HepG2 (cell line): ENCODE measurements at regions not wholly inside any gene's neighbourhood (a gene's known extent, or its start where the extent isn't known, plus 50 kb on each side); places are given as distances from the start of the nearest gene placed in this dataset.

Source experiments
- ATAC-seq: fragments of 200-7000 bp; cut with Tn5 transposase; 3 replicates; pipeline ENCODE4 v1.9.1; 2020; ENCODE audit warnings: mild to moderate bottlenecking, moderate library complexity
- BruUV-seq: library from RNA; stranded (reverse); fragments of 400-500 nt; replicated peaks from 2 replicates; lab custom pipeline; 2021; lab: Mats Ljungman, UMichigan
- CTCF ChIA-PET: fragments of 300-600 bp; formaldehyde crosslinking; extraction: SDS; loops from one replicate; lab custom pipeline; 2021; ENCODE audit warnings: low total read pairs, inconsistent platforms, low intra/inter-chr PET ratio; lab: Yijun Ruan, JAX
- POLR2A ChIA-PET: fragments of 350-600 bp; sonication (Branson Sonifier 250); formaldehyde crosslinking; loops from one replicate; lab custom pipeline; 2020; ENCODE audit warnings: antibody characterized with exemption, inconsistent platforms; lab: Yijun Ruan, JAX
- DNase-seq: peaks from one replicate; pipeline ENCODE4 v3.0.0-alpha.2; 2015; ENCODE audit warnings: low spot score
- FAIRE-seq: peaks from 3 replicates; lab custom pipeline; 2011; peaks lifted over from hg19 to GRCh38; lab: Jason Lieb, UNC
- H2AFZ ChIP-seq: one replicate; pipeline ENCODE4 v1.6.1; 2011; ENCODE audit warnings: low read length, inconsistent platforms
- H3K27ac ChIP-seq: fragments of 300-600 bp; 3 replicates; pipeline ENCODE4 v1.8.0; 2011; ENCODE audit warnings: mixed run types, mild to moderate bottlenecking, mixed read lengths, low read length, inconsistent platforms; ENCODE audit not compliant: insufficient read depth; ENCODE audit errors: extremely low read length
- H3K27me3 ChIP-seq, 2 experiments: fragments of 200-600 bp in 1 of 2; 2 replicates in 1 of 2; 3 replicates in 1 of 2; pipeline versions ENCODE4 v1.6.0 to v1.8.0; 2011; ENCODE audit warnings: low read length in 2 of 2, mild to moderate bottlenecking in 2 of 2, moderate library complexity in 2 of 2, inconsistent platforms in 1 of 2; ENCODE audit not compliant: insufficient read depth in 2 of 2, control insufficient read depth in 1 of 2
- H3K36me3 ChIP-seq, 2 experiments: fragments of 200-600 bp in 1 of 2; replicated peaks in 1 of 2; 2 replicates in 1 of 2; 3 replicates in 1 of 2; pipeline versions ENCODE4 v1.5.1 to v1.8.0; 2011; ENCODE audit warnings: low read length in 2 of 2, inconsistent platforms in 1 of 2; ENCODE audit not compliant: insufficient read depth in 2 of 2, control insufficient read depth in 1 of 2
- H3K4me1 ChIP-seq: 2 replicates; pipeline ENCODE4 v1.5.1; 2012; ENCODE audit warnings: low read length, inconsistent platforms; ENCODE audit not compliant: insufficient read depth
- H3K4me2 ChIP-seq: 2 replicates; pipeline ENCODE4 v1.6.0; 2011; ENCODE audit warnings: low read depth, low read length, inconsistent platforms
- H3K4me3 ChIP-seq, 3 experiments: fragments of 200-600 bp in 1 of 3; sonication (generic), shearing (Covaris generic) in 1 of 3; replicated peaks in 1 of 3; 2 replicates each; pipeline ENCODE4 v1.5.1; 2011 to 2016; ENCODE audit warnings: low read length in 3 of 3, inconsistent platforms in 2 of 3, low read depth in 2 of 3, mild to moderate bottlenecking in 2 of 3, control low read depth in 1 of 3, mixed read lengths in 1 of 3; ENCODE audit not compliant: insufficient read depth in 1 of 3
- H3K79me2 ChIP-seq: one replicate; pipeline ENCODE4 v1.6.1; 2011; ENCODE audit warnings: low read length, inconsistent platforms; ENCODE audit not compliant: insufficient read depth
- H3K9ac ChIP-seq: 2 replicates; pipeline ENCODE4 v1.6.0; 2011; ENCODE audit warnings: mild to moderate bottlenecking, low read depth, low read length, inconsistent platforms; ENCODE audit not compliant: insufficient read depth
- H3K9me3 ChIP-seq: 2 replicates; pipeline ENCODE4 v1.5.1; 2012; ENCODE audit warnings: mild to moderate bottlenecking, low read length
- H4K20me1 ChIP-seq: 2 replicates; pipeline ENCODE4 v1.6.0; 2011; ENCODE audit warnings: inconsistent platforms, mild to moderate bottlenecking, low read length, moderate library complexity; ENCODE audit not compliant: insufficient read depth
- CHD4 ChIP-seq: fragments of 200-600 bp; sonication (generic); IDR thresholded peaks from 2 replicates; pipeline ENCODE4 v1.7.0; 2017; ENCODE audit warnings: mild to moderate bottlenecking, low read length, borderline replicate concordance
- LCORL ChIP-seq, 2 experiments: fragments of 450-650 bp in 1 of 2; sonication (generic) in 1 of 2; formaldehyde crosslinking in 1 of 2; IDR thresholded peaks; 2 replicates each; pipeline versions ENCODE4 v1.5.0 to v1.6.1; 2017 to 2020; ENCODE audit warnings: antibody characterized with exemption in 1 of 2, missing genetic modification reagents in 1 of 2
- MAFK ChIP-seq, 2 experiments: IDR thresholded peaks in 1 of 2; conservative IDR thresholded peaks in 1 of 2; 2 replicates each; pipeline ENCODE4 v1.6.1; 2011; ENCODE audit warnings: improper control_type of control experiment in 2 of 2, low read length in 2 of 2
- MED13 ChIP-seq: sonication (generic); formaldehyde crosslinking; IDR thresholded peaks from 2 replicates; pipeline ENCODE4 v1.5.0; 2020; ENCODE audit warnings: missing genetic modification reagents
- NPAS2 ChIP-seq: sonication (generic); formaldehyde crosslinking; IDR thresholded peaks from 2 replicates; pipeline ENCODE4 v1.8.0; 2022; ENCODE audit warnings: mild to moderate bottlenecking, missing genetic modification reagents, borderline replicate concordance
- PAWR ChIP-seq: sonication (generic); formaldehyde crosslinking; IDR thresholded peaks from 2 replicates; pipeline ENCODE4 v1.4.0; 2020; ENCODE audit warnings: missing genetic modification reagents, mild to moderate bottlenecking, borderline replicate concordance
- TAF1 ChIP-seq: sonication (generic); formaldehyde crosslinking; IDR thresholded peaks from 2 replicates; pipeline ENCODE4 v1.4.0; 2020; ENCODE audit warnings: missing genetic modification reagents
- ZNF3 ChIP-seq: IDR thresholded peaks from 2 replicates; pipeline ENCODE4 v1.7.0; 2017; ENCODE audit warnings: inconsistent platforms
- ZNF468 ChIP-seq: sonication (generic); formaldehyde crosslinking; IDR thresholded peaks from 2 replicates; pipeline ENCODE4 v1.8.0; 2022; ENCODE audit warnings: mild to moderate bottlenecking, moderate library complexity, missing genetic modification reagents
- ZNF782 ChIP-seq: sonication (generic); formaldehyde crosslinking; IDR thresholded peaks from 2 replicates; pipeline ENCODE4 v1.4.0; 2020; ENCODE audit warnings: missing genetic modification reagents, mild to moderate bottlenecking, borderline replicate concordance
- ZNF788 ChIP-seq: sonication (generic); formaldehyde crosslinking; IDR thresholded peaks from 2 replicates; pipeline ENCODE4 v1.5.0; 2020; ENCODE audit warnings: mild to moderate bottlenecking, missing genetic modification reagents, borderline replicate concordance
- ZSCAN9 ChIP-seq: IDR thresholded peaks from 2 replicates; pipeline ENCODE4 v1.6.1; 2016; ENCODE audit warnings: borderline replicate concordance
- WGBS: methylation state at CpG from one replicate; pipeline ENCODE4 v1.1.6; 2017; ENCODE audit warnings: low lambda C conversion rate; 5-methylcytosine and 5-hydroxymethylcytosine counted together
- in situ Hi-C: cut with HindIII; loops from 2 replicates; pipeline ENCODE4 v1.10.0; 2017; ENCODE audit warnings: low pct_unique_long_range_greater_than_20kb; ENCODE audit not compliant: extremely low pct_ligation_motif_present
- intact Hi-C: fragments of 100-400 bp; cut with micrococcal nuclease; formaldehyde crosslinking; loops from one replicate; pipeline ENCODE4 v1.10.0; 2022; ENCODE audit not compliant: unreplicated experiment
- TF ChIP-seq, protein P1 (sequence below): sonication (generic); formaldehyde crosslinking; IDR thresholded peaks from 2 replicates; pipeline ENCODE4 v1.5.1; 2020; ENCODE audit warnings: mild to moderate bottlenecking, missing genetic modification reagents, borderline replicate concordance

- no peaks in the 10 kb centered on the region for H3K9me3 ChIP-seq
- no peaks in the 10 kb centered on the region for H4K20me1 ChIP-seq
- peaks cover 0 to 6% of the 10 kb centered on the region in 2 experiments; a peak in 1 of 5 replicates for H3K27me3 ChIP-seq
- FAIRE-seq (no peak), DNase-seq (no peak), ATAC-seq (no peak)
- H3K4me3 ChIP-seq: no peak overlapping the region
- H3K27ac ChIP-seq: no peak overlapping the region
- H3K79me2 ChIP-seq: no peaks in the 10 kb centered on the region
- BruUV-seq: no TSS peak
- no peak for TF ChIP-seq ZNF788 (CRISPR knock-in tag)
- TF ChIP-seq LCORL (IDR thresholded peaks at IDR 0.05): no peak
- TF ChIP-seq LCORL (CRISPR knock-in tag; IDR thresholded peaks at IDR 0.05): no peak
- no peak for TF ChIP-seq CHD4
- TF ChIP-seq ZNF3 (CRISPR knock-in tag): no peak
- TF ChIP-seq NPAS2 (CRISPR knock-in tag): no peak
- TF ChIP-seq ZNF468 (CRISPR knock-in tag): no peak
- no peak for TF ChIP-seq TAF1 (CRISPR knock-in tag)
- TF ChIP-seq ZSCAN9 (CRISPR knock-in tag): no peak
- TF ChIP-seq MAFK (conservative IDR thresholded peaks at IDR 0.05 in 1 of 2, IDR thresholded peaks at IDR 0.05 in 1 of 2; ENCODE audit: low read length in 2 of 2): no peak
- ChIA-PET POLR2A (no interaction called here), CTCF (no interaction called here)
- in situ Hi-C loops (no loop called here), intact Hi-C loops (no loop called here)
- H3K4me2 ChIP-seq: no peak overlapping the region
- no peaks in the 10 kb centered on the region for H3K36me3 ChIP-seq
- H3K9ac ChIP-seq: no peak overlapping the region
- no peaks in the 10 kb centered on the region for H3K4me1 ChIP-seq
- WGBS: 5% methylated on average over 3 of the region's 3 CpGs
- H2AFZ ChIP-seq: no peak overlapping the region
These were observed 162.0 kb downstream of the KLF6 start for GRCh38 chr10:3622845-3623621.

GRCh38 chr10:3622427-3622826 is 162.6 kb downstream of the KLF6 start:
- H3K4me2 ChIP-seq: no peak overlapping the region
- POLR2A ChIA-PET: no interaction called here
- H4K20me1 ChIP-seq: no peaks in the 10 kb centered on the region
- DNase-seq: no peak
- no peaks in the 10 kb centered on the region for H3K9me3 ChIP-seq
- no peak overlapping the region for H2AFZ ChIP-seq
- intact Hi-C loops: no loop called here
- no peaks in the 10 kb centered on the region for H3K4me1 ChIP-seq
- ATAC-seq: no peak
- no TSS peak for BruUV-seq
- in situ Hi-C loops: no loop called here
- H3K79me2 ChIP-seq: no peaks in the 10 kb centered on the region
- H3K36me3 ChIP-seq: no peaks in the 10 kb centered on the region
- no peak overlapping the region for H3K27ac ChIP-seq
- CTCF ChIA-PET: no interaction called here
- H3K4me3 ChIP-seq: no peak overlapping the region
- WGBS: 50% methylated on average over 2 of the region's 2 CpGs
- FAIRE-seq: no peak
- H3K27me3 ChIP-seq: peaks cover 0 to 6% of the 10 kb centered on the region in 2 experiments; a peak in 1 of 5 replicates
- no peak overlapping the region for H3K9ac ChIP-seq
- TF ChIP-seq ZNF782 (no peak), MED13 (CRISPR knock-in tag) (no peak), PAWR (CRISPR knock-in tag) (no peak)
- TF ChIP-seq, protein P1, sequence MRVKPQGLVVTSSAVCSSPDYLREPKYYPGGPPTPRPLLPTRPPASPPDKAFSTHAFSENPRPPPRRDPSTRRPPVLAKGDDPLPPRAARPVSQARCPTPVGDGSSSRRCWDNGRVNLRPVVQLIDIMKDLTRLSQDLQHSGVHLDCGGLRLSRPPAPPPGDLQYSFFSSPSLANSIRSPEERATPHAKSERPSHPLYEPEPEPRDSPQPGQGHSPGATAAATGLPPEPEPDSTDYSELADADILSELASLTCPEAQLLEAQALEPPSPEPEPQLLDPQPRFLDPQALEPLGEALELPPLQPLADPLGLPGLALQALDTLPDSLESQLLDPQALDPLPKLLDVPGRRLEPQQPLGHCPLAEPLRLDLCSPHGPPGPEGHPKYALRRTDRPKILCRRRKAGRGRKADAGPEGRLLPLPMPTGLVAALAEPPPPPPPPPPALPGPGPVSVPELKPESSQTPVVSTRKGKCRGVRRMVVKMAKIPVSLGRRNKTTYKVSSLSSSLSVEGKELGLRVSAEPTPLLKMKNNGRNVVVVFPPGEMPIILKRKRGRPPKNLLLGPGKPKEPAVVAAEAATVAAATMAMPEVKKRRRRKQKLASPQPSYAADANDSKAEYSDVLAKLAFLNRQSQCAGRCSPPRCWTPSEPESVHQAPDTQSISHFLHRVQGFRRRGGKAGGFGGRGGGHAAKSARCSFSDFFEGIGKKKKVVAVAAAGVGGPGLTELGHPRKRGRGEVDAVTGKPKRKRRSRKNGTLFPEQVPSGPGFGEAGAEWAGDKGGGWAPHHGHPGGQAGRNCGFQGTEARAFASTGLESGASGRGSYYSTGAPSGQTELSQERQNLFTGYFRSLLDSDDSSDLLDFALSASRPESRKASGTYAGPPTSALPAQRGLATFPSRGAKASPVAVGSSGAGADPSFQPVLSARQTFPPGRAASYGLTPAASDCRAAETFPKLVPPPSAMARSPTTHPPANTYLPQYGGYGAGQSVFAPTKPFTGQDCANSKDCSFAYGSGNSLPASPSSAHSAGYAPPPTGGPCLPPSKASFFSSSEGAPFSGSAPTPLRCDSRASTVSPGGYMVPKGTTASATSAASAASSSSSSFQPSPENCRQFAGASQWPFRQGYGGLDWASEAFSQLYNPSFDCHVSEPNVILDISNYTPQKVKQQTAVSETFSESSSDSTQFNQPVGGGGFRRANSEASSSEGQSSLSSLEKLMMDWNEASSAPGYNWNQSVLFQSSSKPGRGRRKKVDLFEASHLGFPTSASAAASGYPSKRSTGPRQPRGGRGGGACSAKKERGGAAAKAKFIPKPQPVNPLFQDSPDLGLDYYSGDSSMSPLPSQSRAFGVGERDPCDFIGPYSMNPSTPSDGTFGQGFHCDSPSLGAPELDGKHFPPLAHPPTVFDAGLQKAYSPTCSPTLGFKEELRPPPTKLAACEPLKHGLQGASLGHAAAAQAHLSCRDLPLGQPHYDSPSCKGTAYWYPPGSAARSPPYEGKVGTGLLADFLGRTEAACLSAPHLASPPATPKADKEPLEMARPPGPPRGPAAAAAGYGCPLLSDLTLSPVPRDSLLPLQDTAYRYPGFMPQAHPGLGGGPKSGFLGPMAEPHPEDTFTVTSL: no peak
